ENCODE measurements at regions not wholly inside any gene's neighbourhood (a gene's known extent, or its start where the extent isn't known, plus 50 kb on each side); places are given as distances from the start of the nearest gene placed in this dataset.

- Histone ChIP-seq H2AFZ (replicated peaks; ENCODE audit: low read length, poor library complexity) (no peak overlapping the region), H3K14ac (replicated peaks; ENCODE audit: low read depth, low read length) (no peak overlapping the region), H3K27ac (ENCODE audit: insufficient read depth, low read length) (no peak overlapping the region), H3K23ac (ENCODE audit: low read depth, low read length) (no peak overlapping the region), H3K79me1 (ENCODE audit: low read depth in 1 of 2, low read length in 2 of 2) (peaks cover 8 to 12% of the 10 kb centered on the region in 2 experiments; a peak in 3 of 4 replicates), H2BK15ac (ENCODE audit: low read depth, low read length) (no peak overlapping the region), H2BK120ac (ENCODE audit: low read depth, low read length) (no peak overlapping the region), H2AK9ac (replicated peaks; ENCODE audit: low read depth, low read length, poor library complexity) (no peak overlapping the region), H2AK5ac (ENCODE audit: low read depth, low read length) (no peak overlapping the region), H3K9ac (ENCODE audit: low read depth, low read length) (peak overlapping the region; percentile 51; the same call in 1 of the 2 replicates), H4K91ac (ENCODE audit: insufficient read depth, low read depth, low read length) (no peak overlapping the region), H3K9me1 (ENCODE audit: insufficient read depth, low read length) (peaks cover 5% of the 10 kb centered on the region; the same call in 1 of the 2 replicates), H3K18ac (ENCODE audit: low read depth, low read length) (no peak overlapping the region), H4K20me1 (ENCODE audit: insufficient read depth, low read length) (no peaks in the 10 kb centered on the region), H3K4me1 (ENCODE audit: control insufficient read depth, insufficient read depth, low read length) (peaks cover 6% of the 10 kb centered on the region), H3K27me3 (ENCODE audit: control insufficient read depth, insufficient read depth, low read length) (no peaks in the 10 kb centered on the region), H4K5ac (ENCODE audit: low read depth, low read length) (no peak overlapping the region), H3K36me3 (ENCODE audit: control insufficient read depth, insufficient read depth, low read length) (no peaks in the 10 kb centered on the region), H2BK20ac (ENCODE audit: low read depth, low read length) (no peak overlapping the region), H3K56ac (ENCODE audit: extremely low read depth, insufficient read depth, low read length) (no peak overlapping the region), H3K4me3 (ENCODE audit: insufficient read depth, low read depth, low read length) (peak overlapping the region; percentile 10), H3K9me3 (ENCODE audit: control insufficient read depth, insufficient read depth, low read length) (no peaks in the 10 kb centered on the region), H2BK5ac (ENCODE audit: low read depth, low read length, poor library complexity, severe bottlenecking) (no peak overlapping the region), H3K4ac (ENCODE audit: low read depth, low read length) (no peak overlapping the region), H4K8ac (ENCODE audit: low read depth in 2 of 2, low read length in 2 of 2) (no peak overlapping the region), H3K4me2 (ENCODE audit: low read depth, low read length) (peak overlapping the region; percentile 94)
- CTCF ChIA-PET, result no interaction called here
- in situ Hi-C loops (cut with MboI; ENCODE audit: low sequenced_read_pairs) (no loop called here), intact Hi-C loops (cut with micrococcal nuclease) (loop anchor here (5.0 kb wide), 1 partner anchor 1158 kb away; the partner anchor contains the start of gene ASMTL), dilution Hi-C loops (cut with HindIII; ENCODE audit: low sequenced_read_pairs, unreplicated experiment) (no loop called here)
- POLR2A ChIA-PET (ENCODE audit: unreplicated experiment), result no interaction called here
- WGBS, 2 experiments (ENCODE audit: extremely low coverage in 2 of 2, insufficient read length in 1 of 2), result 22% methylated on average over 5 of the region's 10 CpGs; no CpG with 5 or more reads in 1 of the 2 experiments
- no peak for TF ChIP-seq POLR2A (IDR thresholded peaks at IDR 0.05; ENCODE audit: low read depth, low read length)
- TF ChIP-seq RCOR1 (IDR thresholded peaks at IDR 0.05; ENCODE audit: insufficient replicate concordance, low read length), result no peak
- TF ChIP-seq ELK1 (IDR thresholded peaks at IDR 0.05; ENCODE audit: borderline replicate concordance, low read depth, low read length), result no peak
- ATAC-seq (ENCODE audit: low read depth) (no peak), DNase-seq (peak; percentile 20)
- BruUV-seq (replicated peaks), result no TSS peak
These were observed 80.6 kb upstream of the CD99 start for GRCh38 chrX:2610246-2611170.
